ENCODE measurements at regions not wholly inside any gene's neighbourhood (a gene's known extent, or its start where the extent isn't known, plus 50 kb on each side); places are given as distances from the start of the nearest gene placed in this dataset.

- no peaks in the 10 kb centered on the region for H3K9me3 ChIP-seq
- H3K27ac ChIP-seq, result no peak overlapping the region
- no peak for TF ChIP-seq POLR2A (IDR thresholded peaks at IDR 0.05)
- no peak for TF ChIP-seq CTCF (IDR thresholded peaks at IDR 0.05)
- H3K4me3 ChIP-seq, result no peak overlapping the region
- no peaks in the 10 kb centered on the region for H3K4me1 ChIP-seq
- H3K36me3 ChIP-seq, result no peaks in the 10 kb centered on the region
- H3K27me3 ChIP-seq, result no peaks in the 10 kb centered on the region
- DNase-seq, result no peak
These were observed 674.6 kb downstream of the PTPRC start for GRCh38 chr1:199313444-199313843.

- Histone ChIP-seq H3K27ac (no peak overlapping the region), H3K4me3 (no peak overlapping the region), H3K4me1 (no peaks in the 10 kb centered on the region), H3K36me3 (no peaks in the 10 kb centered on the region), H3K27me3 (no peaks in the 10 kb centered on the region), H3K9me3 (no peaks in the 10 kb centered on the region)
- TF ChIP-seq CTCF (IDR thresholded peaks at IDR 0.05), result no peak
- no peak for TF ChIP-seq POLR2A (IDR thresholded peaks at IDR 0.05)
- no peak for DNase-seq
These were observed 680.5 kb downstream of the PTPRC start for GRCh38 chr1:199319341-199319740.

GRCh38 chr1:199322278-199322677 lies 683.4 kb downstream of the PTPRC start:
- DNase-seq, result no peak
- H3K4me1 ChIP-seq, result no peaks in the 10 kb centered on the region
- H3K9me3 ChIP-seq, result no peaks in the 10 kb centered on the region
- H3K27ac ChIP-seq, result no peak overlapping the region
- H3K36me3 ChIP-seq, result no peaks in the 10 kb centered on the region
- H3K27me3 ChIP-seq, result no peaks in the 10 kb centered on the region
- H3K4me3 ChIP-seq, result no peak overlapping the region
- no peak for TF ChIP-seq POLR2A (IDR thresholded peaks at IDR 0.05)
- TF ChIP-seq CTCF (IDR thresholded peaks at IDR 0.05), result no peak

GRCh38 chr1:199333180-199333579 lies 694.3 kb upstream of the NR5A2 start:
- Histone ChIP-seq H3K4me3 (no peak overlapping the region), H3K27me3 (no peaks in the 10 kb centered on the region), H3K9me3 (no peaks in the 10 kb centered on the region), H3K27ac (no peak overlapping the region), H3K36me3 (no peaks in the 10 kb centered on the region), H3K4me1 (no peaks in the 10 kb centered on the region)
- TF ChIP-seq CTCF (IDR thresholded peaks at IDR 0.05), result no peak
- TF ChIP-seq POLR2A (IDR thresholded peaks at IDR 0.05), result no peak
- no peak for DNase-seq

GRCh38 chr1:199335496-199335895 lies 692.0 kb upstream of the NR5A2 start:
- H3K4me3 ChIP-seq, result no peak overlapping the region
- H3K9me3 ChIP-seq, result no peaks in the 10 kb centered on the region
- H3K4me1 ChIP-seq, result no peaks in the 10 kb centered on the region
- TF ChIP-seq CTCF (IDR thresholded peaks at IDR 0.05), result no peak
- TF ChIP-seq POLR2A (IDR thresholded peaks at IDR 0.05), result no peak
- no peaks in the 10 kb centered on the region for H3K36me3 ChIP-seq
- H3K27ac ChIP-seq, result no peak overlapping the region
- no peaks in the 10 kb centered on the region for H3K27me3 ChIP-seq
- no peak for DNase-seq

All from Peyer's patch (tissue), 4 donors.